Natural killer cell (primary cell): ENCODE measurements at regions not wholly inside any gene's neighbourhood (a gene's known extent, or its start where the extent isn't known, plus 50 kb on each side); places are given as distances from the start of the nearest gene placed in this dataset.
"Not testable (repeated sequence)": the region's sequence is repeated elsewhere in the genome, so short reads cannot be mapped to it uniquely, and the experiment has no call there.

Experiments
- ATAC-seq, 3 donors: fragments of 150-1000 bp in 2 of 3; fragments of 200-7000 bp in 1 of 3; cut with Tn5 transposase; 1 replicate in 1 of 3; 2 replicates in 2 of 3; pipeline ENCODE4 v1.10.0; 2021; ENCODE audit warnings: mild to moderate bottlenecking in 2 of 3, moderate library complexity in 2 of 3
- DNase-seq, 2 donors: peaks; one replicate each; pipeline versions ENCODE4 v3.0.0 to v3.0.0-alpha.2; 2013 to 2021; ENCODE audit warnings: mixed read lengths in 1 of 2
- H3K27ac ChIP-seq: one replicate; pipeline ENCODE4 v1.5.1; 2013; ENCODE audit warnings: mild to moderate bottlenecking, low read length
- H3K27me3 ChIP-seq: one replicate; pipeline ENCODE4 v1.6.1; 2013; ENCODE audit warnings: low read length; ENCODE audit not compliant: control insufficient read depth, insufficient read depth
- H3K36me3 ChIP-seq: one replicate; pipeline ENCODE4 v1.6.1; 2013; ENCODE audit warnings: low read length; ENCODE audit not compliant: control insufficient read depth, insufficient read depth
- H3K4me1 ChIP-seq: one replicate; pipeline ENCODE4 v1.6.1; 2013; ENCODE audit warnings: low read length; ENCODE audit not compliant: control insufficient read depth, insufficient read depth
- H3K4me3 ChIP-seq: one replicate; pipeline ENCODE4 v1.5.1; 2013; ENCODE audit warnings: low read length
- H3K9me3 ChIP-seq: one replicate; pipeline ENCODE4 v1.6.1; 2013; ENCODE audit warnings: low read length; ENCODE audit not compliant: control insufficient read depth, insufficient read depth
- H3K27ac Mint-ChIP-seq, 2 donors: one replicate each; pipeline ENCODE4 v1.8.0; 2022; ENCODE audit warnings: mild to moderate bottlenecking in 2 of 2, mixed read lengths in 2 of 2, moderate library complexity in 1 of 2
- H3K27me3 Mint-ChIP-seq, 2 donors: one replicate each; pipeline ENCODE4 v1.8.0; 2022; ENCODE audit warnings: low read depth in 2 of 2, mixed read lengths in 2 of 2
- H3K36me3 Mint-ChIP-seq: one replicate; pipeline ENCODE4 v1.8.0; 2022; ENCODE audit warnings: mixed read lengths
- H3K4me1 Mint-ChIP-seq, 2 donors: one replicate each; pipeline ENCODE4 v1.8.0; 2022; ENCODE audit warnings: mixed read lengths in 2 of 2
- H3K4me3 Mint-ChIP-seq: one replicate; pipeline ENCODE4 v1.8.0; 2022; ENCODE audit warnings: mild to moderate bottlenecking, moderate library complexity, mixed read lengths
- H3K9me3 Mint-ChIP-seq, 2 donors: one replicate each; pipeline ENCODE4 v1.8.0; 2022; ENCODE audit warnings: mixed read lengths in 2 of 2
- WGBS: methylation state at CpG from one replicate; pipeline ENCODE4 v1.1.7; 2013; ENCODE audit warnings: missing lambda C conversion rate; ENCODE audit not compliant: insufficient coverage; 5-methylcytosine and 5-hydroxymethylcytosine counted together
- intact Hi-C: fragments of 100-400 bp; cut with micrococcal nuclease; formaldehyde crosslinking; loops from one replicate; pipeline ENCODE4 v1.14.2; 2022
- TF ChIP-seq, protein P1 (sequence below): fragments of 200-600 bp; IDR thresholded peaks from one replicate; pipeline ENCODE4 v1.8.0; 2022; ENCODE audit warnings: antibody characterized with exemption

DNA sequence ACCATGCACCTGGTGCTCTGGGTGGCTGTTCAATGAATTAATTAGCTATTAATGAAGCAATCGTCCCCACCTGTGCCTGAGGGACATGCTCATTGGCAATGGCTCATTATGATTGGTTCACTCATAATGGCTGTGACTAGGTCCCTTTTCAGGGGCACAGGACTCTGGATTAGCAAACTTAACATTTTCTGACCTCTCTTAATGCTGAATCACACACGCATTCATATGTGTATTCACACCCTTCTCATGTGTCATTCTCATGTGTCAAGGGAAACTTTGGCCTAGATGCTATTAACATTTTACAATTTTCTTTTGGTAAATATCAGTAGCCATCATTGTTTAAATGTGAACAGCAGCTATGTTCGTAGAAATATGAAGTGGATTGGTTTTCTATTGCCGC, 98.9 kb upstream of the PMAIP1 start:
- H3K4me1 Mint-ChIP-seq: no peaks in the 10 kb centered on the region
- no peak for ATAC-seq
- TF ChIP-seq, protein P1, sequence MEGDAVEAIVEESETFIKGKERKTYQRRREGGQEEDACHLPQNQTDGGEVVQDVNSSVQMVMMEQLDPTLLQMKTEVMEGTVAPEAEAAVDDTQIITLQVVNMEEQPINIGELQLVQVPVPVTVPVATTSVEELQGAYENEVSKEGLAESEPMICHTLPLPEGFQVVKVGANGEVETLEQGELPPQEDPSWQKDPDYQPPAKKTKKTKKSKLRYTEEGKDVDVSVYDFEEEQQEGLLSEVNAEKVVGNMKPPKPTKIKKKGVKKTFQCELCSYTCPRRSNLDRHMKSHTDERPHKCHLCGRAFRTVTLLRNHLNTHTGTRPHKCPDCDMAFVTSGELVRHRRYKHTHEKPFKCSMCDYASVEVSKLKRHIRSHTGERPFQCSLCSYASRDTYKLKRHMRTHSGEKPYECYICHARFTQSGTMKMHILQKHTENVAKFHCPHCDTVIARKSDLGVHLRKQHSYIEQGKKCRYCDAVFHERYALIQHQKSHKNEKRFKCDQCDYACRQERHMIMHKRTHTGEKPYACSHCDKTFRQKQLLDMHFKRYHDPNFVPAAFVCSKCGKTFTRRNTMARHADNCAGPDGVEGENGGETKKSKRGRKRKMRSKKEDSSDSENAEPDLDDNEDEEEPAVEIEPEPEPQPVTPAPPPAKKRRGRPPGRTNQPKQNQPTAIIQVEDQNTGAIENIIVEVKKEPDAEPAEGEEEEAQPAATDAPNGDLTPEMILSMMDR: no peak
- WGBS: 69% methylated on average over 4 of the region's 4 CpGs
- no peak overlapping the region for H3K27ac Mint-ChIP-seq
- Histone ChIP-seq H3K27me3 (no peaks in the 10 kb centered on the region), H3K9me3 (no peaks in the 10 kb centered on the region), H3K4me3 (no peak overlapping the region), H3K27ac (no peak overlapping the region), H3K4me1 (peaks cover 3% of the 10 kb centered on the region), H3K36me3 (no peaks in the 10 kb centered on the region)
- DNase-seq: no peak
- intact Hi-C loops: no loop called here
- H3K9me3 Mint-ChIP-seq: no peaks in the 10 kb centered on the region
- peaks cover 0 to 2% of the 10 kb centered on the region in 2 donors for H3K27me3 Mint-ChIP-seq
- H3K36me3 Mint-ChIP-seq: no peaks in the 10 kb centered on the region
- H3K4me3 Mint-ChIP-seq: no peak overlapping the region

DNA sequence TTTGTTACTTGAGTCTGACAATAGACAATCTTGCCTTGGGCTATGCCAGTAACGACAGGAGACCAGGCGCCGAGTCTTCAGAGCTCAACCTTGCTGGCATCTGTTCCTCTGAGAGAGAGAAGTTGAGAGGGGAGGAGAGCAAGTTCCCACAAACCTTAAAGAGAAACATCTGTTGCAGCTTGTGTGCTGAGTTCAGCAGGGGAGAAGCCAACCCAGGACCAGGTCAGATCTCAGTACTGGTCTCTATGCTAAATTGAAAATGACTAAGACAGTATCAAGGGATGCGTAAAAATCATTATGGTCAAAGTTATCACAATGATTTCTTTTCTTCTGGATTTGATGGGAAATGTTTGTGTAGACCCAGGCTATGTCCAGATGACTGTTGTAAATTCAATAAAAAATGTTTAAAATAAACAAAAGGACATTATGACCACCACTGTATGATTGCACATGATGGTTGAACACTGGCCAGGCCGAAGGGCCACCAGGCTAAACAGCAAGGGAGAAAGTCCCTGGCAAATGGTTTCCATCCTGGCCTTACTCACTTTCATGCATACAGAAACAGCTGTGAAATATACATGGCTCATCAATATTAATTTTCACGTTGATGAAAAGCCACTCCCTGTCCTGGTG, 100.3 kb upstream of the PMAIP1 start:
- WGBS: 89% methylated on average over 6 of the region's 6 CpGs
- no peaks in the 10 kb centered on the region for H3K9me3 ChIP-seq
- peaks cover 3% of the 10 kb centered on the region for H3K4me1 ChIP-seq
- DNase-seq: no peak
- no peaks in the 10 kb centered on the region for H3K27me3 ChIP-seq
- Mint-ChIP-seq H3K9me3 (no peaks in the 10 kb centered on the region), H3K4me3 (no peak overlapping the region), H3K36me3 (no peaks in the 10 kb centered on the region), H3K4me1 (no peaks in the 10 kb centered on the region), H3K27ac (no peak overlapping the region), H3K27me3 (peaks cover 0 to 2% of the 10 kb centered on the region in 2 donors)
- H3K36me3 ChIP-seq: no peaks in the 10 kb centered on the region
- no peak overlapping the region for H3K27ac ChIP-seq
- no peak for ATAC-seq
- no peak overlapping the region for H3K4me3 ChIP-seq
- intact Hi-C loops: no loop called here
- TF ChIP-seq, protein P1: no peak

DNA sequence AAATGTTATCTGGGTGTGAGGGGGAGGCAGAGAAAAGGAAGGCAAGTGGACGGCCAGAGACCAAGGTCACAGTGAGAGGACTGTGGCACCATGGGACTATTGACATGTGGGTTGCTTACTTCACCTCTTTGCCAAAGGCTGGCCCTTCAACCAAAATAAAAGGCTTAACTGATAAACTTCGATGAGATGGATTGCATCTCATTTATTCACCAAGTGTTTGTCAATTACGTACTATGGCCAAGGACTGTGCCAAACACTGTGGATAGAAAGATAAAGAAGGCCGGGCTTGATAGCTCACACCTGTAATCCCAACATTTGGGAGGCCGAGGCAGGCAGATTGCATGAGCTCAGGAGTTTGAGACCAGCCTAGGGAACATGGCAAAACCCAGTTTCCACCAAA, 98.7 kb upstream of the CCBE1 start:
- Histone ChIP-seq H3K9me3 (no peaks in the 10 kb centered on the region), H3K27me3 (no peaks in the 10 kb centered on the region), H3K4me3 (no peak overlapping the region), H3K4me1 (no peaks in the 10 kb centered on the region), H3K27ac (no peak overlapping the region), H3K36me3 (no peaks in the 10 kb centered on the region)
- Mint-ChIP-seq H3K4me3 (no peak overlapping the region), H3K9me3 (no peaks in the 10 kb centered on the region), H3K27me3 (no peaks in the 10 kb centered on the region), H3K36me3 (no peaks in the 10 kb centered on the region), H3K27ac (no peak overlapping the region), H3K4me1 (no peaks in the 10 kb centered on the region)
- intact Hi-C loops: no loop called here
- DNase-seq: no peak
- TF ChIP-seq, protein P1: no peak
- no peak for ATAC-seq
- 88% methylated on average over 4 of the region's 5 CpGs for WGBS

DNA sequence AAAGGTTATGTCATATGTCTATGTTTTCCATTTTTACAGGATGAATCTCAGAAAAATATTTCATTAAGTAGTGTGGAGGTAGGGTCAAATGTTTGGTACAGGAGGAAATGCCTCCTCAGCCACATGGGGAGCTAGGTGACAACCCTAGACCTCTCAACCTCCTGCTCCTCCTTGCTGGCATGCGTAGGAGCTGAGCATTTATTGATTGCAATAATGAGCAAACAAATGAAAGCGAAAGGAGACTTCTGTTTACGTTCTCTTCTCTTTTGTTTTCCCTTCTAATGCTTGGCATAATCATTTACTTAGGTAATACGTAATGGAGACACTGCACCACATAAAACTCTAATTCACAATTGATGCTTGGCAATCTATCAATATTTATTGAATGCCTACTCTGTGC, 95.1 kb upstream of the CCBE1 start:
- no peaks in the 10 kb centered on the region for H3K9me3 ChIP-seq
- H3K27me3 Mint-ChIP-seq: no peaks in the 10 kb centered on the region
- no peaks in the 10 kb centered on the region for H3K4me1 ChIP-seq
- TF ChIP-seq, protein P1: no peak
- no peaks in the 10 kb centered on the region for H3K36me3 Mint-ChIP-seq
- H3K4me3 ChIP-seq: no peak overlapping the region
- no peak overlapping the region for H3K4me3 Mint-ChIP-seq
- no peaks in the 10 kb centered on the region for H3K36me3 ChIP-seq
- intact Hi-C loops: no loop called here
- H3K4me1 Mint-ChIP-seq: no peaks in the 10 kb centered on the region
- H3K27ac ChIP-seq: no peak overlapping the region
- ATAC-seq: no peak
- WGBS: 85% methylated on average over 4 of the region's 4 CpGs
- no peak for DNase-seq
- no peaks in the 10 kb centered on the region for H3K27me3 ChIP-seq
- no peaks in the 10 kb centered on the region for H3K9me3 Mint-ChIP-seq
- H3K27ac Mint-ChIP-seq: no peak overlapping the region

DNA sequence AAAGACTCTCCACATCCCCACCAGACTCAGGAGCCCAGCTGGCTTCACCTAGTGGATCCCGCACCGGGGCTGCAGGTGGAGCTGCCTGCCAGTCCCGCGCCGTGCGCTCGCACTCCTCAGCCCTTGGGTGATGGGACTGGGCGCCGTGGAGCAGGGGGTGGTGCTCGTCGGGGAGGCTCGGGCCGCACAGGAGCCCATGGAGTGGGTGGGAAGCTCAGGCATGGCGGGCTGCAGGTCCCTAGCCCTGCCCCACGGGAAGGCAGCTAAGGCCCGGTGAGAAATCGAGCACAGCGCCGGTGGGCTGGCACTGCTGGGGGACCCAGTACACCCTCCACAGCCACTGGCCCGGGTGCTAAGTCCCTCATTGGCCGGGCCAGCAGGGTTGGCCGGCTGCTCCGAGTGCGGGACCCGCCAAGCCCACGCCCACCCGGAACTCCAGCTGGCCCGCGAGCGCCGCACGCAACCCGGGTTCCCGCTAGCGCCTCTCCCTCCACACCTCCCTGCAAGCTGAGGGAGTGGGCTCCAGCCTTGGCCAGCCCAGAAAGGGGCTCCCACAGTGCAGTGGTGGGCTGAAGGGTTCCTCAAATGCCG, 93.2 kb upstream of the CCBE1 start:
- H3K27ac ChIP-seq, H3K4me1 Mint-ChIP-seq, H3K4me3 ChIP-seq, H3K9me3 Mint-ChIP-seq, H3K4me3 Mint-ChIP-seq, H3K36me3 ChIP-seq, H3K4me1 ChIP-seq, H3K27ac Mint-ChIP-seq, ATAC-seq, H3K36me3 Mint-ChIP-seq, H3K27me3 Mint-ChIP-seq, H3K9me3 ChIP-seq, intact Hi-C loops, DNase-seq, H3K27me3 ChIP-seq: not testable (repeated sequence)
- WGBS: 97% methylated on average over 34 of the region's 36 CpGs
